Erythroblast (primary cell): ENCODE measurements at regions not wholly inside any gene's neighbourhood (a gene's known extent, or its start where the extent isn't known, plus 50 kb on each side); places are given as distances from the start of the nearest gene placed in this dataset.

ENCODE experiments used
- GATA1 ChIP-seq: IDR thresholded peaks from 2 replicates; pipeline ENCODE4 v1.6.1; 2011; ENCODE audit warnings: low read depth, mild to moderate bottlenecking, control low read depth, low read length, moderate library complexity
- POLR2A ChIP-seq: IDR thresholded peaks from 2 replicates; pipeline ENCODE4 v1.6.1; 2011; ENCODE audit warnings: mild to moderate bottlenecking, low read length

DNA sequence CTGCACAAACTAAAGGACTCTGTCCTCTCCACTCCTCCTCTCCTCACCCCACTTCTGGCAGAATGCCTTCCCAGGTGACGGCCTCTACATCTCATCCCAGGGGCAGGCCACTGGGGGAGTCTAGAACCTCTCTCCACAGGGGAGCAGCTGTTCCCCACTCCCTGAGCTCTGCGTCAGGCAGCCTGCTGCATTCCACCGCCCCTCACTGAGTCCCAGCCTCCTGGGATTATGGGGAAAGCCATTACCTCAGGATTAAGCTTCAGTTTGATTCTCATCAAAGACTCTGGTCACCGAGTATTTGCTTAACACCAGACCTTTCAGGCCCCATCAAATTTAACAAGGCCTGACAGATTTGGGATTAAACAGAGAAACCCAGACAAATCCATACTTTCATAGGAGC, 405.9 kb downstream of the NXPE2 start:
- TF ChIP-seq POLR2A, result no peak
- no peak for TF ChIP-seq GATA1
